ENCODE measurements at regions not wholly inside any gene's neighbourhood (a gene's known extent, or its start where the extent isn't known, plus 50 kb on each side); places are given as distances from the start of the nearest gene placed in this dataset.

DNA sequence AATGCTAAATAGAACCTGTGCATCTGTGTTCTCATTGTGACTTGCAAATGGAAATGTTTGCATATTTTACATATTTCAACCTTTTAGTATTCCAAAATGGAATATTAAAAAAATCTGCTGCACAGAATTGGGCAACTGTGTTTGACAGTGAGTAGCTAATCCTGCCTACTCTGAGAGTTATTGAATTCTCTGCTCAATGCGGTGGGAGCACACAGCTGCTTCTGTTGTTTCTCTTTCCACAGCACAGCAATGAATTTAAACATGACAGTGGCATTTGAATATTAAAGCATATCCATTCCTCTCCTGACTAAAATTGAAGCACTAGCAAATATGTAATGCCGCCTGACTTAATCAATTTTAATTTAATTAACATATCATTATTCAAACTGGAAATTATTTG is 366.6 kb downstream of the GASK1B start:
- H3K4me3 ChIP-seq (ENCODE audit: insufficient read depth, low read length, poor library complexity, severe bottlenecking): no peak overlapping the region
- no peaks in the 10 kb centered on the region for H3K27me3 ChIP-seq (ENCODE audit: low read length)
- no peak overlapping the region for H3K27ac ChIP-seq (ENCODE audit: low read depth, low read length)
- no peaks in the 10 kb centered on the region for H3K79me2 ChIP-seq (ENCODE audit: insufficient read depth, low read length)
- no peaks in the 10 kb centered on the region for H3K36me3 ChIP-seq (ENCODE audit: low read length)
- no peaks in the 10 kb centered on the region for H3K9me2 ChIP-seq (replicated peaks; ENCODE audit: insufficient read depth, low read length)
- H2AFZ ChIP-seq (ENCODE audit: low read depth, low read length, severe bottlenecking): no peak overlapping the region
- no peaks in the 10 kb centered on the region for H3F3A ChIP-seq (ENCODE audit: insufficient read depth)
- no peak for TF ChIP-seq EZH2phosphoT487 (conservative IDR thresholded peaks at IDR 0.05; ENCODE audit: low read length)
- TF ChIP-seq, protein P1, sequence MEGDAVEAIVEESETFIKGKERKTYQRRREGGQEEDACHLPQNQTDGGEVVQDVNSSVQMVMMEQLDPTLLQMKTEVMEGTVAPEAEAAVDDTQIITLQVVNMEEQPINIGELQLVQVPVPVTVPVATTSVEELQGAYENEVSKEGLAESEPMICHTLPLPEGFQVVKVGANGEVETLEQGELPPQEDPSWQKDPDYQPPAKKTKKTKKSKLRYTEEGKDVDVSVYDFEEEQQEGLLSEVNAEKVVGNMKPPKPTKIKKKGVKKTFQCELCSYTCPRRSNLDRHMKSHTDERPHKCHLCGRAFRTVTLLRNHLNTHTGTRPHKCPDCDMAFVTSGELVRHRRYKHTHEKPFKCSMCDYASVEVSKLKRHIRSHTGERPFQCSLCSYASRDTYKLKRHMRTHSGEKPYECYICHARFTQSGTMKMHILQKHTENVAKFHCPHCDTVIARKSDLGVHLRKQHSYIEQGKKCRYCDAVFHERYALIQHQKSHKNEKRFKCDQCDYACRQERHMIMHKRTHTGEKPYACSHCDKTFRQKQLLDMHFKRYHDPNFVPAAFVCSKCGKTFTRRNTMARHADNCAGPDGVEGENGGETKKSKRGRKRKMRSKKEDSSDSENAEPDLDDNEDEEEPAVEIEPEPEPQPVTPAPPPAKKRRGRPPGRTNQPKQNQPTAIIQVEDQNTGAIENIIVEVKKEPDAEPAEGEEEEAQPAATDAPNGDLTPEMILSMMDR (IDR thresholded peaks at IDR 0.05; ENCODE audit: insufficient read depth, low read length, poor library complexity, severe bottlenecking): no peak
- no peaks in the 10 kb centered on the region for H4K20me1 ChIP-seq (ENCODE audit: low read depth, low read length)
- no peak overlapping the region for H3K9ac ChIP-seq (ENCODE audit: low read length)
- no peak overlapping the region for H3K4me2 ChIP-seq (ENCODE audit: low read depth, low read length, poor library complexity, severe bottlenecking)
- H3K9me3 ChIP-seq (ENCODE audit: insufficient read depth, low read length): no peaks in the 10 kb centered on the region

DNA sequence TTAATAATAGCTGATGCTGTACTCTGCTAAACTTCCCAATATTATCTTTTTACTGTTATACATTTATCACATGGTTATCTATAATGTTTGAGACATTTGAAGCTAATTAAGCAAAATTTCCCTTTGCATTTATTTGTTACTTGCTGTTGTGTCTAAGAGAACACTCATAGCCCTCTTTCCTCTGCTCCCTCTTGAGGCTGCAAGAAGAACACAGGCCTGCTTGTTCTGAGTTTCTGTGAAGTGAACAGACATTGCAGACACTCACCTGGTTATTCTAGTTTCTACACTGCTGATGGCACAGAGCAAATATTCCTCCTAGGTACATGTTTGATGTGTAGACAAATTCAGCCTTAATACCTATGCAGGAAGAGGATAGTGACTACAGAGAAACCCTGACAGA is 367.8 kb downstream of the GASK1B start:
- no peak overlapping the region for H3K4me3 ChIP-seq (ENCODE audit: insufficient read depth, low read length, poor library complexity, severe bottlenecking)
- H3K36me3 ChIP-seq (ENCODE audit: low read length): no peaks in the 10 kb centered on the region
- no peaks in the 10 kb centered on the region for H3K27me3 ChIP-seq (ENCODE audit: low read length)
- TF ChIP-seq, protein P1 (IDR thresholded peaks at IDR 0.05; ENCODE audit: insufficient read depth, low read length, poor library complexity, severe bottlenecking): no peak
- TF ChIP-seq EZH2phosphoT487 (conservative IDR thresholded peaks at IDR 0.05; ENCODE audit: low read length): no peak
- H3K9me2 ChIP-seq (replicated peaks; ENCODE audit: insufficient read depth, low read length): no peaks in the 10 kb centered on the region
- H3K27ac ChIP-seq (ENCODE audit: low read depth, low read length): no peak overlapping the region
- H4K20me1 ChIP-seq (ENCODE audit: low read depth, low read length): no peaks in the 10 kb centered on the region
- H2AFZ ChIP-seq (ENCODE audit: low read depth, low read length, severe bottlenecking): no peak overlapping the region
- no peaks in the 10 kb centered on the region for H3F3A ChIP-seq (ENCODE audit: insufficient read depth)
- no peak overlapping the region for H3K4me2 ChIP-seq (ENCODE audit: low read depth, low read length, poor library complexity, severe bottlenecking)
- H3K9ac ChIP-seq (ENCODE audit: low read length): no peak overlapping the region
- no peaks in the 10 kb centered on the region for H3K79me2 ChIP-seq (ENCODE audit: insufficient read depth, low read length)
- no peaks in the 10 kb centered on the region for H3K9me3 ChIP-seq (ENCODE audit: insufficient read depth, low read length)

- Histone ChIP-seq H3K36me3 (ENCODE audit: low read length) (no peaks in the 10 kb centered on the region), H2AFZ (ENCODE audit: low read depth, low read length, severe bottlenecking) (no peak overlapping the region)
Observed at GRCh38 chr4:157803845-157804521, 368.8 kb downstream of the GASK1B start.

More at GRCh38 chr4:157803845-157804521, 368.8 kb downstream of the GASK1B start:
- Histone ChIP-seq H3F3A (ENCODE audit: insufficient read depth) (no peaks in the 10 kb centered on the region), H3K27ac (ENCODE audit: low read depth, low read length) (no peak overlapping the region), H3K9me2 (replicated peaks; ENCODE audit: insufficient read depth, low read length) (no peaks in the 10 kb centered on the region), H3K79me2 (ENCODE audit: insufficient read depth, low read length) (no peaks in the 10 kb centered on the region), H3K4me2 (ENCODE audit: low read depth, low read length, poor library complexity, severe bottlenecking) (no peak overlapping the region), H3K4me3 (ENCODE audit: insufficient read depth, low read length, poor library complexity, severe bottlenecking) (no peak overlapping the region), H3K9ac (ENCODE audit: low read length) (no peak overlapping the region), H3K9me3 (ENCODE audit: insufficient read depth, low read length) (no peaks in the 10 kb centered on the region), H3K27me3 (ENCODE audit: low read length) (no peaks in the 10 kb centered on the region), H4K20me1 (ENCODE audit: low read depth, low read length) (no peaks in the 10 kb centered on the region)
- TF ChIP-seq, protein P1 (IDR thresholded peaks at IDR 0.05; ENCODE audit: insufficient read depth, low read length, poor library complexity, severe bottlenecking): no peak
- no peak for TF ChIP-seq EZH2phosphoT487 (conservative IDR thresholded peaks at IDR 0.05; ENCODE audit: low read length)

Data from SU-DHL-6 (cell line).